AG08396 (cell line): ENCODE measurements at regions not wholly inside any gene's neighbourhood (a gene's known extent, or its start where the extent isn't known, plus 50 kb on each side); places are given as distances from the start of the nearest gene placed in this dataset.
"Not testable (repeated sequence)": the region's sequence is repeated elsewhere in the genome, so short reads cannot be mapped to it uniquely, and the experiment has no call there.

Experiments
- DNase-seq: peaks from one replicate; pipeline ENCODE4 v3.0.0; 2012; ENCODE audit warnings: low spot score, mixed read lengths

DNA sequence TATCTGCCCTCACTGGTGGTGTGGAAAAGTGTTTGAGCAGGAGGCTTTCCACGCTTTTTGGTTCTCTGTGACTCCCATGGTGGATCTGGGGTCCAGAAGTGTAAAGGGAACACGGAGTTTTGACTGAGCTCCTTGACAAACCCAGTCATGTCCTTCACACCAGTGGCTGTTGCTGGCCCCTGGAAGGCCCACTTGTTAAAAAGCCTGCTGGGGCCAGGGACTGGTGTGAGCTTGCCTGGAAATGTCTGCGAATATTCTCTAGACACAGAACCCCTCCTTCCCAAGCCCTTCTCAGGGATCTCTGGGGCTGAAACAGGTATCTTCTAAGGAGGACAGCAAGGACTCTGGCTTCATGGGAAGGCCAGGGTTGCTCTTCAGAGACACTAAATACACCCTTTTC, 343.0 kb downstream of the TCERG1L start:
- DNase-seq = no peak

DNA sequence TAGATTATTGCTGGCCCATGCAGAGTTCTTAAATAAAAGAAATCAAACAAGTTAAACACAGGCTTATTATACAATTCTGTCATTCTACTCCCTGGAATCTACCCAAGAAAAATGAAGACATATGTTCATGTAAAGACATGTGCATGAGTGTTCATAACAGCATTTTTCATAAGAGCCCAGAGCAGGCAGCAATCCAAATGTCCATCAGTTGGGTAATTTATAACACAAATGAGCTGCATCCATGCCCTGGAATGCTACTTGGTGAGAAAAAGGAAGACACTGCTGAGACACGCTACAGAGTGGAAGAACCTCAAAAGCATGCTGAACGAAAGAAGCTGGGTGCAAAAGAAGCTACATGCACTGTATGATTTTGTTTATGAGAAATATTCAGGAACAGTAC, 342.6 kb downstream of the TCERG1L start:
- DNase-seq = no peak

DNA sequence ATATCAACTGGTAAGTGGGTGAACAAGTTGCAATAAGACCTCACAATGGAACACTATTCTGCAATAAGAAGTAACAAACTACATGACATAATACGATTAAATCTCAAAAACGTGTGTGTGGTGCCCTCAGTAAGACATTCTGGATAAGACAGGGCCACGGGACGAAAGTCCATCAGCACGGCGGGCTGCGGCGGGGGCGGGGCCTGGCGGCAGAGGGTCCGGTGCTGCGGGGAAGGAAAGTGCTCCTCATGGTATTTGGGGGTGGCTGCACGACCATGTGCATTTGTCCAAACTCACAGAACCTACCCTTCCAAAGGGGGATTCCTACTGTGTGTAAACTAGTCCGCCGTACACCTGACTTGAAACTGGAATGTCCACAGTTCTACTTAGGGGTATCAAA, 341.8 kb downstream of the TCERG1L start:
- no peak for DNase-seq

DNA sequence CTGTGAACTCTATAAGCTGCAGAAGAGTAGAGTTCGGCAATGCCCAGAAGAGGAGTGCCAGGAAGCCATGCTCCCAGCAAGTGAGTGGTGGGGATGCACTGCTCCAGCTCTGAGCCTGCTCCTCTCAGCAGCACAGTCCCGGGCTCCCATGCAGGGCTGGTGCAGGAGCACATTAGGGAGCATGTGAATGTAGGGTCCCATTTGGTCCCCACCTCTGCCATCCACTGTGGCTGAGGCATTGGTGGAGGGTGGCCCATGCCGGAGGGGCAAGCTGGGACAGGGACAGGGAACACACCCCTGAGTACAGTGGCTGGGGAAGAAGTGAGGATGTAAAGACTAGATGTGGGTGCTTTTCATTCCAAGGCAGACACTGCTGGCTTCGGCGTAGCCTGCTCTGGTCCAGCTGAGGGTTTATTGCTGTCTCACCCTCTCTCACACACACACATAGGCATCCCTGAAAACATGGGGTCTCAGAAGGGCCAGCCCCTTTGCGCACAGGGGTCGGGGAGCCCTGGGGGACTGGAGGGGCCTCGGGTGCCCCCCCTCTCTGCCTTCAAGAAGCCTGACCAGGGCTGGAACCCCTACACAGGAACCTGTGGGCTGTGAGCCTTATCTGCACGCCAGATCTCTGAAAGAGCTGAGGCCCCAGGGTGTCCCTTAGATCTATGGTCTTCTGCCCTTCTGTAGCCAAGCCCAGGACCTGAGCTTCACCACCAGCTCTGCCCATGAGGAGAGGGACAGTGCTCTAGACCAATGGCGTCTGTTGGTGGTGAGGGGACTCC, 341.0 kb downstream of the TCERG1L start:
- no peak for DNase-seq

DNA sequence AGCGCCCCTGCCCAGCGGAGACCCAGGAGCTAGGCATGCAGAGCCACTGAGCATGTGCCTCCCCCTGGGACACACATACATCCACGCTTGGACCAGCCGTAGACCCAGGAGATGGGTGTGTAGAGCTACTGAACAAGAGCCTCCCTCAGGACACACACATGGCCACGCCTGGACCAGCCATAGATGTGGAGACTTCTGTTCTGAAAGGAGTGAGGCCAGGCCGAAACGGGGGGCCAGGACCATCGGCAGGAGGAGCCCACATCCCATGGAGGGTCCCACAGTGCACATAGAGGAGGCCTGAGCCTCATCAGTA, 340.4 kb downstream of the TCERG1L start:
- DNase-seq = no peak

DNA sequence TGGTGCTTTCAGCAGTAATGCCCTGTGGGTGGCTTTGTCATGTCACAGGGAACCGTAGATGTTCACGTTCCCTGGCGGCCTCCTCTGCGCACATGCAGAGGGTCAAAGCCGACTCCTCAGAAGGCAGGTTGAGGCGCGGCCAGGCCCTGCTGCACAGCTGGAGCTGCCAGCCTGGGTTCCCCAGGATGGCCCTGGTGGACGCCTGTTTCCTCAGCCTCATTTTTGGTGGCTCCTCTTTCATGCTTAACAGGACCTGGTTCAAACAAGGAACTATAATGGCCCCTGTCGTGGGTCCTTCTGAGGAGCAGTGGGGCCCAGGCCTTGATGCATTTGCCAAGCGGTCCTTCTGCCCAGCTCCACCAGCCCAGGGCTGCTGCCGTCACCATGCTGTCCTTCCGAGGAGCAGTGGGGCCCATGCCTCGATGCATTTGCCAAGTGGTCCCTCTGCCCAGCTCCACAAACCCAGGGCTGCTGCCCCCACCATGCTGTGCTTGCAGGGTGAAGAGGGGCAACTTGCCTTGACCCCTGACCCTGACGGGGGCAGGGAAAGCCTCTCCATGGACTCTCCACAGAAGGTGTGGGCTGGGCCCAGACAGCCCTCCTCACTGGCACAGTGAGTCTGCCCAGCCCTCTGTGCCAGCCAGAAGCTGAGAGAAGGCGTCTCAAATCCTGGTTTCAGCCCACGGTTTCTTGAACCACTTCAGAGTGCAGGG, 338.2 kb downstream of the TCERG1L start:
- no peak for DNase-seq

DNA sequence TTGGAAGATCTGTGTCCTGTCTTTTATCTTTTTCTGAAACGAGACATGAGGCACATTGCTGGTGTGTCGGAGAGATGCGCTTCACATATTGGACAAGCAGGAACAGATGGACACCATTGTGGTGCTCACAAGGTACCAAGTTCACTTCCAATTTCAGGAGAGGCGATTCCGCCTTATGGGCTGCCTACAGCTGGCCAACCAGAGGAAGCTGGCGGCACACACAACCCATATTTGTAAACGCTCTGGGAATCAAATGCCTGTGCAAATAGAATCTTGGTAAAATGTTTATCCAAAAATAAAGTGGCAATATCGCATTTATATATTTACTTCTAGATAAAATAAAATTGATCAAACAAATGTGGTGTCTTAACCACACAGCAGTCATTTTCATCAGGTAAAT, 337.4 kb downstream of the TCERG1L start:
- no peak for DNase-seq

DNA sequence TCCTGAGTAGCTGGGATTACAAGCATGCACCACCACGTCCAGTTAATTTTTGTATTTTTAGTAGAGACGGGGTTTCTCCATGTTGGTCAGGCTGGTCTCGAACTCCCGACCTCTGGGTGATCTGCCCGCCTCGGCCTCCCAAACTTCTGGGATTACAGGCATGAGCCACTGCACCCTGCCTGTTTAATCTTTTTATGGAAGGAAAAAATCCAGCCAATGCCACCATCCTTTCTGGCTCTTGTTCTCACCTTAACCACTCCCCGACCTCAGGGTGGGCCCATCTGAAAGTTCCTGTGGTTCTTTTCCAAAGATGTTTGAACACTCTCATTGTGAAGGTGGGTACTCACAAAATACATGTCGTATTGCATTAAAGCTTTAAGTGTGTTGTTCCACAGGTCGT, 336.2 kb downstream of the TCERG1L start:
- DNase-seq = not testable (repeated sequence)

DNA sequence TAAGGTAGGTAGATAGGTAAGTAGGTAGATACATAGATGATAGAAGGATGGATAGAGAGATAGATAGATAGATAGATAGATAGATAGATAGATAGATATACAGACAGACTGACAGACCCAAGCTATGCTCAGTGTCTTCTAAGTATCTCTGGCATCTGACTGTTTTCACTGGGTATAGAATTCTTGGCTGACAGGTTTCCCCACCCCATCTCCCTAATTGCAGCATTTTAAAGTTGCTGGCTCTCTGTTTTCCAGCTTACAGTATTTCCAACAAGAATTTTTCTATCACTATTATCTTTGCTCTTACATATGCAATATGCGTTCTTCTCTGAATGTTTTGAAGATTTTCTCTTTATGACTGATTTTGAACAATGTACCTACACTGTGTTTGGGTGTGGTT, 328.7 kb downstream of the TCERG1L start:
- no peak for DNase-seq

DNA sequence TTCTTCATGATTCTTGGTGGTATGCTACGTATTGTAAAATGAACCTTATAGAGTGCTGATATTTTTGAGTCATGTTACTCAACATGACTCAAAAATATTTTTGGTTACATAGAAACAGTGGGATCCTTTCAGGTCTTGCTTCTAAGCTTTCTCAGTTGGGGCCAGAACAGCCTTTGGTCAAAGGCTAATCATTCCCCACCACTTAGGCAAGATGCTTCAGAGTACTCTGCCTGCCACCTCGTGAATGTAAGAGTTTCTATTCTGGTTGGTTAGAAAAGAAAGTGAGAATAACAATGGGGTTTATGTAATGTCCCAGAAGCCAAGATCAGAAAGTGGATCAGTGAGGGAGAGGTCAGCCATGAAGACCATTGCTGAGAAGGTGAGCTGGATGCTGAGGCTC, 327.8 kb downstream of the TCERG1L start:
- no peak for DNase-seq

DNA sequence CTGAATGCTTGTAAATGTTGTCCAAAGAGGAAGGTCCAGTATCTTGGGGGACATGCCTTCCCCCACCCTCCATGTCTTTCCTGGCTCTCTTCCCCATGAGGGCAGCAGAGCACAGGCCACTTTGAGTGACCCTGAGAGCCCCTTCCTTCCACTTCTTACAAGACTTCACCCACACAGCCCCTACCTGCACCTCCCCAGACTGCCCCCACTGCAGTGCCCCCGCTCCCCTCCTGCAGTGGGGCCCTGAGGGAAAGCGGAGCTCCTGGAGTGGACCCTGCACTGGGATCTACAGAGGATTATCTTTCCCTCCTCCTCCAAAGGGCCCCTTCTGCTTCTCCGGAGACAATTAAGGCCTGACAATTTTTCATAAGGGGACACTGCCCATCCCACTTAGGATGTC, 326.8 kb downstream of the TCERG1L start:
- DNase-seq = no peak

DNA sequence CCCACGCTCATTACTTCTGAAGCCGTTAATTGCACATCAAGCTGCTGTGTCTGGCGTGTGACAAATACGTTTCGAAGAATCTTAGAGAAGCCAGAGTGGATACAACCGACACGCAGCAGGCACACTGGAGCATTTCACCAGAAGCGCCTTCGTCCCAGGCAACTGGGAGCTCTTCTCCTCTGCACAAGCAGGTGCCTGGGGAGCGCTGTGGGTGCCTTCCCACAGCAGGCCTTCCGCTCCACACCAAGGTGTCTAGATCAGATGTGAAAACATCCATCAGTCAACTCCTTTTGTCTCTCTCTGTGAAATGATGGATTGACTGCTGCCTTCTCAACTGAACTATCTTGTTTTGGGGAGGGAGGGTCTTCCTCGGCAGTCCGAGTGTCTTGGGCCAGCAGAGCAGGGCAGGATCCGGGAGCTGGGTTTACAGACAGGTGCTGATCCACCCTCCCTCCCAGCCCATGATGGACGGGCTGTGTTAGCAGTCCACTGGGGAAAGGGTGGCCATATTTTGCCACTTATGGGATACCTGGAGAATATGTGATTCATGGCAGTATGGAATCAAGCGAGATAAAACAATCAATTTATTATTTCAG, 326.3 kb downstream of the TCERG1L start:
- DNase-seq = no peak

DNA sequence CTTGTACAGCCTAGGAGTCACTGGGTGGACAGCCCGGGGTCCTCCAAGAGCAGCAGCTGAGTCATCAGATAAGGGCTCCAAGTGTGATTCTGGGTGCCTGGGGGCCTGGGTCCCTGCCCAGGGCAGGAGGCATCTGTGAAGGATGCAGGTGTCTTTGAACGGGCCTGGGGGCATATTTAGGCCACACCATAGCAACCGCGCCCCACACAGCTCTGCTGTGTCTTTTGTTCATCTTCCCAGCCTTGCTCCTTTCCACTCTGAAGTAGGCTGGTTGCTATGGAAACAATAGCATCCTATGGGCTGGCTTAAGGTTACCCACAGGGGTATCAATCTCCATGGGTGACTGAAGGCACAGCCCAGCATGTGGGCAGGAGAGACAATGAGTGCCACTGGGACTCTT, 324.7 kb downstream of the TCERG1L start:
- no peak for DNase-seq

DNA sequence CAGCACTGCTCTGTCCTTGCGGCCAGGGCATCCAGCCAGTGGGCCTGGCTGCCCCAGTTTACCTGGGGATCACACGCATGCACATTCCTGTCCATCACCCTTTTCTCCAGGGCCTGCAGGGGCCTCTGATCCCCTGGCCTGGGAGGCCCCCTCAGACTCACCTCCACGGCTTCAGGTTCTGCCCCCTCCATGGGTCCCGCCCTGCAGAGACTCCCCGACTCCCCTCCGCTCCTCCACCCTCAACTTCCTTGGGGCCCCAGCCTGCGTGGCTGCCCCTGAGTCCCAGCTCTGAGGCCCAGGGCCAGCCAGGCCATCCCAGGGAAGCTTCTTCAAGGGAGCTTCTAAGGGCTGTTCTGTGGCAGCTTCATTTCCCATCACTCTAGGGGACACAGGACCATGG, 324.1 kb downstream of the TCERG1L start:
- no peak for DNase-seq

DNA sequence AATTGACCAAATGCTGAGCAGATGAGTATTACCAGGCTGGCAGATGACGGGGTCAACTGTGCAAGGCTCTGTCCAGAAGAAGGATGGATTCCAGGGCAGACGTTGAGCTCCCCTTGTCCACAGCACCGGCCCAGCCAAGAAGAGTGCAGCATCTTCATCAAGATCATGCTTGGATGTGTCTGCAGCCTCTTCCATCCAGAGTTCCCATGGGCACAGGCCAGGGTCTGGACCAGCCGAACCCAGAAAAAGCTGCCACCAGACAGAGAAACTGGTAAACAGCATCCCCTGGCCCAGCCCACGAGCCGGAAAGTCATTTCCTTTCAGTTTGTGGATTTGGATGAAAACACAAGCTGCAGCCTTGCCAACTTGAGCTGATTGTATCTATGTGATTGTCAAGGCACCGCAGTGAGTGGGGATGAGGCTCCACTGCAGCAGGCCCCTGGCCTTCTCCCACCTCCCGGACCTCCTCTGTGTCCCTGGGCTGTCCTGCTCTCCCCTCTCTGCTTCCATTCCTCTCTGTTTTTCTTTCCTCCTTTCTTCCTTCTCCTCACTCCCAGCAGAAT, 321.8 kb downstream of the TCERG1L start:
- no peak for DNase-seq

DNA sequence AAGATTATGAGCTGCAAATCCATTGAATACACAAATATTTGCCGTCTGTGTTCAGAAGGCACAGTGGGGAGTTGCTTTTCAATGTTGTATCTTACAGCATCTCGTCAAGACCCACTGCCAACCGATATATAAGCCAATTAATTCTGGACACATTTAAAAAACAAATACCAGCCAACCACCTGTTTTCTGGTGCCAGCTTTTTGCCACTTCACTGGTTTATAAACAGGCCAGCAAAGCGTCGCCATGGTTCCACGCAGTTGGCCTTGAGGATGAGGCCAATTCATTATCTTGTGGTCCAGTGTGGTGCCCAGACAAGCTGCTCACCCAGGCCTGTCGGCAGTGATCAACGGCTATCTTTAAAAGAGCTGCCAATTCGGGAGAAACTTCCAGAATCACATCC, 321.0 kb downstream of the TCERG1L start:
- no peak for DNase-seq

DNA sequence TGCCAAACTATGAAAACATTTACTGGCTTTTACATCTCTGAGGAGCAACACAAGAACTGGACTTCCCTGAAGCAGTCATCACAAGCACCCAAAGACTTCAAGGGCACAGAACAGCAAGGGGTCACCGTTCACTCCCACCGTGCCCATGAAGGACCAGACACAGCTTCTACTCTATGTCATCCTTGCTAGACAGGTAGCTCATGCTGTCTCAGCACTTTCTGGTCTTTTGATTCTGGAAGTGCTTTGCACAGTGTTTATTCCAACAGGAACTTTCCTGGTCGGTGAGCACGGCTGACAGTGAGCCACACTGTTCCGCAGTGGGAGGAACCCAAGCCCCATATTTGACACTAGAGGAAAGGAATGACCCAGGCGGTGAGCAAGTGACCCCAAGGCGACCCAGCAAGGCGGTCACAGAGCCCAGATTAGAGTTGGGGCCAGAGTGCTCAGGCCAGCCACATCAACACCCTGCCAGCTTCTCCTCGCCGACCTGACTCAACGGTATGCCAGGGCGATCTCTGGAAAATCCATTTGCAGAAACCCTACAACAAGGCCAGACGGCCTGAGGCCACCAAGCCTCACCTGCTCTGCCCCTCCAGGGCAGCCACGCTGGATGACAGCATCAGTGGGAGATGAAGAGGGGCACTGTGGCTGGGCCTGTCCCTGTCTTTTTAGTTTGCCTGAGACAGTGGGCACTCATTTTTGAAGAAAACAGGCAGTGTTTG, 318.6 kb downstream of the TCERG1L start:
- no peak for DNase-seq

DNA sequence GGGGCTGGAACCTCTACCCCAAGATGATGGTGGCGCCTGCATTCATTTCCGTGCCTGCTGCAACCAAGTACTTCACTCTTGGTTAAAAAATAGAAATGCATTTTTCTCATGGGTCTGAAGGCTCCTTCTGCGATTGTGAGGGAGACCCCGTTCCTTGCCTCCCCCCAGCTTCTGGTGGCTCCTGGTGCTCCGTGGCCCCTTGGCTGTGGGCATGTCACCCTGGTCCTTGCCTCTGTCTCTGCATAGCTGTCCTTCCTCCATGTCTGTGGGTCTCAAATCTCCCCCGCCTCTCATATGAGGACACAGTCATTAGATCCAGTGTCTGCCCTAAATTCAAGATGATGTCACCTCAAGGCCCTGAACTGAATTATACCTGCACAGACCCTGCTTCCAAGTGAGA, 317.9 kb downstream of the TCERG1L start:
- DNase-seq = no peak

DNA sequence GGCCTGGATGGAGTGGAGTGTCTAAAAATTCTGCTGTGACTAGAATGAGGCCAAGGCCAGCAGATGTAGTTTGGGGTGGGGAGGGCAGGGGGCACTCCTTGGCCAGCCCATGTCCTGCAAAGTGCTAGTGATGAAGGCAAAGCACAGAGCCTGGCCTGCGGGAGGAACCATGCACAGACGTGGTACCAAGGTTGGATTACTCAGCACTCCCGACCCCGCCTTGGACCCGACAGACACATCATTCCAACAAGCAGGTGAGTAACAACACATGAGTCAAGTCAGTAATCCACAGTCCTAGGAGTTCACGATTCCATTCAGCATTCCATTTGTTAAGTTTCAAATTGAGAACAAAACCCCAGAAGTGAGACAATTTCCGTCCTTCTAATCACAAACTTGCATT, 317.3 kb downstream of the TCERG1L start:
- DNase-seq = no peak

DNA sequence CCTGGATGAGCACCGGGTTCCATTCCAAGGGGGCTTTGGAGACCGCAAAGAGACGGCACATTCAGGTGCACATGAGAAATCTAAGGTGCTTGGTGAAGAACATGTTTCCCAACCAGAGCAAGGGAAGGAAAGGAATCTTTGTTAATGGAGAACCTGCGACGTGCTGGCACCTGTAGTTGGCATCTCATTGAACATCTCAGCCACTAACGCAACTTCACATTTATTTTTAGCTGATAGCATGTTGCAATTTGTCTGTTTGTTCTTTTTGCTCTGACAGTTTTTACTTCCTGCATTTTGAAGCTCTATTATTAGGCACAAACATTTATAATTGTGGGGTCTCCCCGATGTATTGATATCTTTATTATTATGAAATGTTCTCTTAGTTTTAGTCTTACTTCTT, 316.7 kb downstream of the TCERG1L start:
- no peak for DNase-seq

DNA sequence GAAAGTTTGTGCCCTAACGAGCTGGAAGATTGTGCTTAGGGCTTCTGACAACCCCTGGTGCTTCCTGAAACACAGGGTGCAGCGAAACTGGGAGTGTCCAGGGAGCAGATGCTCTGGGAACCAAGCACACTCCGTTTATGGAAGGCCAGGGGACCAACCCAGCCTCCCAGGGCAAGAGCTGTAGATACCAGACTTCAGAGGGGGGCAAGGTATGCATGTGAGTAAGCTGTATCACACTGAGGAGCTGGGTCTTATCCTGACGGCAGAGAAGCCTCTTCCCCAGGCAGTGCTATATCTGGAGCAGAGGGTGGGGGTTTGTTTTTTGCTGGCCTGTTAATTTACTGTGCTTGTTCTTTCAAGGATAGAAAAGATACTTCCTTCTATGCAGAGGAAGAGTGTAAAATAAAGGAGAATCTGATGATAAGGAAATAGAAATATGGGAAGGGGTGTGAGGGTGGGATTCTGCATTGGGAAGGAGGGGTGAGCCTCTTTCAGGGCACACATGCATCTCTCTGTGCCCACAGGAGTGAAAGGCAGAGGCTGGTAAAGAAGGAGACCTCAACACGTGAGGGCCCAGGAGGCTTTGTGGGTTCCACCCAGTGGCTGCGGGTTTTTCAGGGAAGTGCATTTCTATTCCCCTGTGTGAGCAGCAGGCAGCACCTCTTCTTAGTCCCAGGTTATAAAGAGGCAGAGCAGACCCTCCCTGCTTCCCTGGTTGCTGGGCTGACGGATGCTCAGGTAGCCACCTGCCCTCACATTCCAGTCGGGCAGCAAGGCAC, 314.1 kb downstream of the TCERG1L start:
- no peak for DNase-seq

DNA sequence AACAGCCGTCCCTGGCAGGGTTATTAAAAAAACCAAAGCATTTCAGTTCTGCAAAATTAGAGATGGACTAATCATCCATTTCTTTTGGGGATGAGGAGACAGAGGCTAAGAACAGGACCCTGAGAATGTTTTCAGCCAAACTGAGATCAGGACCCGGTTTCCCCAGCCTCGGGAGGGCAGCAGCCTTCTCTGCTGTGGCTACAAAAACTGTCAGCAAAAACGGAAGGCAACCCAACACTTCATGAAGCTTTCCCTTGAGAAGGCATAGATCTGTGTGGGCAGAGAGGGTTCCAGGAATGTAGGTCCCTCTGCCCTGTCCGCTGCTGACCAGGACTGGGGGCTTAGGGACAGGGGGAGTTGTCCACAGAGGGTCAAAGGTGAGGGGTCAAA, 313.5 kb downstream of the TCERG1L start:
- DNase-seq = no peak
